H1 (cell line): ENCODE measurements at regions not wholly inside any gene's neighbourhood (a gene's known extent, or its start where the extent isn't known, plus 50 kb on each side); places are given as distances from the start of the nearest gene placed in this dataset.

ENCODE experiments used
- CTCF ChIA-PET: fragments of 300-600 bp; sonication (Branson Sonifier 250); formaldehyde crosslinking; loops from one replicate; lab custom pipeline; 2021; ENCODE audit not compliant: partially characterized antibody; lab: Charles Lee
- POLR2A ChIA-PET: fragments of 300-600 bp; sonication (Branson Sonifier 250); formaldehyde crosslinking; loops from one replicate; lab custom pipeline; 2021; ENCODE audit warnings: inconsistent platforms; ENCODE audit not compliant: partially characterized antibody; lab: Charles Lee
- DNase-seq, 2 experiments: peaks; one replicate each; pipeline versions ENCODE4 v3.0.0 to v3.0.0-alpha.2; 2010 to 2022; ENCODE audit warnings: low spot score in 2 of 2, low read depth in 1 of 2, mixed read lengths in 1 of 2
- FAIRE-seq: peaks from 2 replicates; lab custom pipeline; 2011; peaks lifted over from hg19 to GRCh38; lab: Jason Lieb, UNC
- H2AFZ ChIP-seq: 2 replicates; pipeline ENCODE4 v1.8.1; 2012; ENCODE audit warnings: low read length, inconsistent platforms
- H2AK5ac ChIP-seq: 2 replicates; pipeline ENCODE4 v1.6.1; 2013; ENCODE audit warnings: low read depth, low read length
- H2BK120ac ChIP-seq: replicated peaks from 2 replicates; pipeline ENCODE3; 2013; ENCODE audit warnings: low read depth, low read length, inconsistent platforms
- H2BK12ac ChIP-seq: 2 replicates; pipeline ENCODE4 v1.6.1; 2013; ENCODE audit warnings: low read depth, low read length
- H2BK15ac ChIP-seq: 2 replicates; pipeline ENCODE4 v1.6.1; 2013; ENCODE audit warnings: low read length
- H2BK20ac ChIP-seq: 2 replicates; pipeline ENCODE4 v1.6.1; 2013; ENCODE audit warnings: low read length
- H2BK5ac ChIP-seq: 2 replicates; pipeline ENCODE4 v1.6.1; 2013; ENCODE audit warnings: low read depth, low read length
- H3K14ac ChIP-seq: 2 replicates; pipeline ENCODE4 v1.6.1; 2013; ENCODE audit warnings: inconsistent platforms; ENCODE audit not compliant: insufficient read length
- H3K18ac ChIP-seq: 2 replicates; pipeline ENCODE4 v1.6.1; 2013; ENCODE audit warnings: low read length; ENCODE audit errors: extremely low read depth
- H3K23ac ChIP-seq: 2 replicates; pipeline ENCODE4 v1.6.1; 2013; ENCODE audit warnings: inconsistent platforms; ENCODE audit not compliant: insufficient read length
- H3K23me2 ChIP-seq: 2 replicates; pipeline ENCODE4 v1.6.1; 2013; ENCODE audit warnings: low read depth, low read length
- H3K27ac ChIP-seq: 2 replicates; pipeline ENCODE4 v1.6.1; 2011; ENCODE audit warnings: low read depth, low read length, inconsistent platforms
- H3K27me3 ChIP-seq, 4 experiments: replicated peaks in 1 of 4; 1 replicate in 1 of 4; 2 replicates in 3 of 4; pipeline versions ENCODE4 v1.6.1 to v1.8.1; 2011 to 2013; ENCODE audit warnings: low read length in 3 of 4, mild to moderate bottlenecking in 3 of 4, inconsistent platforms in 2 of 4, mixed read lengths in 2 of 4, moderate library complexity in 1 of 4; ENCODE audit not compliant: control insufficient read depth in 3 of 4, insufficient read depth in 3 of 4; ENCODE audit errors: extremely low read depth in 1 of 4
- H3K36me3 ChIP-seq, 4 experiments: 2 replicates each; pipeline versions ENCODE4 v1.6.1 to v1.8.1; 2011 to 2013; ENCODE audit warnings: mild to moderate bottlenecking in 4 of 4, low read length in 3 of 4, moderate library complexity in 2 of 4, control low read depth in 1 of 4, inconsistent platforms in 1 of 4; ENCODE audit not compliant: insufficient read depth in 4 of 4, control insufficient read depth in 2 of 4
- H3K4ac ChIP-seq: replicated peaks from 2 replicates; pipeline ENCODE3; 2013; ENCODE audit warnings: low read length, low read depth, mixed read lengths, inconsistent platforms; ENCODE audit not compliant: insufficient read length
- H3K4me1 ChIP-seq, 4 experiments: replicated peaks in 1 of 4; 1 replicate in 1 of 4; 2 replicates in 3 of 4; pipeline versions ENCODE4 v1.6.1 to v1.8.1; 2011 to 2013; ENCODE audit warnings: low read length in 3 of 4, inconsistent platforms in 2 of 4, mixed read lengths in 1 of 4; ENCODE audit not compliant: insufficient read depth in 4 of 4, control insufficient read depth in 3 of 4
- H3K4me2 ChIP-seq, 2 experiments: 2 replicates each; pipeline versions ENCODE4 v1.6.1 to v1.8.1; 2011 to 2013; ENCODE audit warnings: low read depth in 2 of 2, low read length in 2 of 2, control low read depth in 1 of 2, inconsistent platforms in 1 of 2, mild to moderate bottlenecking in 1 of 2; ENCODE audit not compliant: insufficient read depth in 1 of 2
- H3K4me3 ChIP-seq, 4 experiments: fragments of 200-600, 300-600 bp in 1 of 4; sonication (generic), shearing (Covaris generic), sonication (Bioruptor Twin) in 1 of 4; 2 replicates each; pipeline versions ENCODE4 v1.5.1 to v1.8.1; 2011 to 2016; ENCODE audit warnings: low read length in 4 of 4, low read depth in 3 of 4, control low read depth in 2 of 4, inconsistent platforms in 2 of 4, mild to moderate bottlenecking in 2 of 4, mixed read lengths in 1 of 4, moderate library complexity in 1 of 4; ENCODE audit not compliant: insufficient read depth in 2 of 4; ENCODE audit errors: extremely low read depth in 1 of 4
- H3K56ac ChIP-seq: replicated peaks from 2 replicates; pipeline ENCODE3; 2013; ENCODE audit warnings: low read depth, mild to moderate bottlenecking, mixed read lengths, low read length, inconsistent platforms; ENCODE audit not compliant: insufficient read length
- H3K79me1 ChIP-seq: 2 replicates; pipeline ENCODE4 v1.6.1; 2013; ENCODE audit warnings: low read depth, low read length, control low read depth
- H3K79me2 ChIP-seq, 2 experiments: 2 replicates each; pipeline versions ENCODE4 v1.6.1 to v1.8.1; 2012 to 2013; ENCODE audit warnings: low read length in 2 of 2, mild to moderate bottlenecking in 2 of 2, inconsistent platforms in 1 of 2; ENCODE audit not compliant: insufficient read depth in 2 of 2, control insufficient read depth in 1 of 2
- H3K9ac ChIP-seq, 4 experiments: replicated peaks in 1 of 4; 1 replicate in 1 of 4; 2 replicates in 3 of 4; pipeline versions ENCODE4 v1.6.1 to v1.8.1; 2011 to 2013; ENCODE audit warnings: low read depth in 3 of 4, low read length in 3 of 4, control low read depth in 2 of 4, mild to moderate bottlenecking in 2 of 4, moderate library complexity in 2 of 4, inconsistent platforms in 1 of 4; ENCODE audit errors: extremely low read depth in 1 of 4
- H3K9me3 ChIP-seq, 2 experiments: 2 replicates each; pipeline versions ENCODE4 v1.6.1 to v1.8.1; 2012 to 2013; ENCODE audit warnings: mild to moderate bottlenecking in 2 of 2, moderate library complexity in 2 of 2, control low read depth in 1 of 2, inconsistent platforms in 1 of 2, low read depth in 1 of 2, low read length in 1 of 2, mixed read lengths in 1 of 2; ENCODE audit not compliant: insufficient read depth in 2 of 2
- H4K20me1 ChIP-seq, 2 experiments: replicated peaks in 1 of 2; 2 replicates each; pipeline versions ENCODE3 to v1.8.1; 2011 to 2013; ENCODE audit warnings: inconsistent platforms in 2 of 2, low read length in 2 of 2, mild to moderate bottlenecking in 1 of 2; ENCODE audit not compliant: insufficient read depth in 2 of 2, control insufficient read depth in 1 of 2
- H4K5ac ChIP-seq: 2 replicates; pipeline ENCODE4 v1.6.1; 2013; ENCODE audit warnings: low read length, low read depth, mixed read lengths, inconsistent platforms; ENCODE audit not compliant: insufficient read length
- H4K8ac ChIP-seq: 2 replicates; pipeline ENCODE4 v1.8.0; 2013; ENCODE audit warnings: mild to moderate bottlenecking, moderate library complexity, low read length, inconsistent platforms; ENCODE audit not compliant: insufficient read depth; ENCODE audit errors: extremely low read depth
- H4K91ac ChIP-seq: replicated peaks from 2 replicates; pipeline ENCODE3; 2013; ENCODE audit warnings: low read length, mixed read lengths, inconsistent platforms; ENCODE audit not compliant: insufficient read length
- ATF2 ChIP-seq: IDR thresholded peaks from 2 replicates; pipeline ENCODE4 v1.6.1; 2012; ENCODE audit warnings: low read length, inconsistent platforms
- CBX5 ChIP-seq: fragments of 300-800, 300-1000 bp; sonication (generic); IDR thresholded peaks from 2 replicates; pipeline ENCODE4 v1.7.1; 2016; ENCODE audit warnings: antibody characterized with exemption, low read length, low read depth
- CREB1 ChIP-seq: IDR thresholded peaks from 2 replicates; pipeline ENCODE4 v1.6.1; 2012; ENCODE audit warnings: inconsistent platforms
- CTCF ChIP-seq, 3 experiments: IDR thresholded peaks; 1 replicate in 2 of 3; 2 replicates in 1 of 3; pipeline versions ENCODE4 v1.5.1 to v1.6.1; 2011; ENCODE audit warnings: low read length in 3 of 3, mild to moderate bottlenecking in 3 of 3, inconsistent platforms in 2 of 3, low read depth in 1 of 3, moderate library complexity in 1 of 3; ENCODE audit not compliant: insufficient read depth in 1 of 3; ENCODE audit errors: control extremely low read depth in 1 of 3
- HDAC6 ChIP-seq: IDR thresholded peaks from one replicate; pipeline ENCODE4 v1.7.1; 2012; ENCODE audit warnings: low read depth, mild to moderate bottlenecking, inconsistent platforms, low read length, moderate library complexity
- MAFK ChIP-seq: IDR thresholded peaks from 2 replicates; pipeline ENCODE4 v1.6.1; 2012; ENCODE audit warnings: low read depth, mild to moderate bottlenecking, improper control_type of control experiment, low read length
- NRF1 ChIP-seq: IDR thresholded peaks from 2 replicates; pipeline ENCODE4 v1.6.1; 2011; ENCODE audit warnings: mild to moderate bottlenecking, low read depth, low read length, improper control_type of control experiment
- RXRA ChIP-seq: IDR thresholded peaks from 2 replicates; pipeline ENCODE4 v1.6.1; 2011; ENCODE audit warnings: low read depth, mild to moderate bottlenecking, low read length, moderate library complexity; ENCODE audit not compliant: insufficient read depth
- TAF7 ChIP-seq: optimal IDR thresholded peaks from 2 replicates; pipeline ENCODE3; 2011; ENCODE audit warnings: low read depth, mild to moderate bottlenecking, inconsistent platforms, low read length, moderate library complexity, borderline replicate concordance
- WGBS, 2 experiments: shearing (Covaris generic) in 1 of 2; methylation state at CpG; one replicate each; pipeline versions ENCODE4 v1.1.6 to v1.1.7; 2013 to 2015; ENCODE audit warnings: low lambda C conversion rate in 2 of 2, mixed read lengths in 2 of 2, inconsistent platforms in 1 of 2, low coverage in 1 of 2, missing lambda C conversion rate in 1 of 2; ENCODE audit not compliant: insufficient replicate concordance in 2 of 2, insufficient coverage in 1 of 2, insufficient read length in 1 of 2; ENCODE audit errors: extremely low coverage in 1 of 2, missing lambda C conversion rate in 1 of 2; 5-methylcytosine and 5-hydroxymethylcytosine counted together

- FAIRE-seq (no peak), DNase-seq (no peak)
- Histone ChIP-seq H4K5ac (no peak overlapping the region), H2AK5ac (no peak overlapping the region), H3K4me1 (peaks cover 0 to 5% (median 2%) of the 10 kb centered on the region in 4 experiments; a peak in 3 of 7 replicates), H4K8ac (no peak overlapping the region), H3K36me3 (no peaks in the 10 kb centered on the region), H2BK15ac (no peak overlapping the region), H3K56ac (no peak overlapping the region), H3K79me1 (no peaks in the 10 kb centered on the region), H2BK12ac (no peak overlapping the region), H2BK20ac (no peak overlapping the region; the same call in 1 of the 2 replicates), H2AFZ (no peak overlapping the region), H4K20me1 (no peaks in the 10 kb centered on the region), H3K4ac (no peak overlapping the region), H3K79me2 (no peaks in the 10 kb centered on the region), H3K23me2 (no peaks in the 10 kb centered on the region), H3K4me3 (no peak overlapping the region), H2BK120ac (no peak overlapping the region), H3K4me2 (no peak overlapping the region), H3K27me3 (no peaks in the 10 kb centered on the region), H3K14ac (no peak overlapping the region), H4K91ac (no peak overlapping the region), H3K27ac (no peak overlapping the region), H3K18ac (no peak overlapping the region), H3K23ac (no peak overlapping the region), H3K9me3 (no peaks in the 10 kb centered on the region), H3K9ac (no peak overlapping the region), H2BK5ac (no peak overlapping the region)
- WGBS, 2 experiments: 92% methylated on average over 10 of the region's 10 CpGs; no CpG with 5 or more reads in 1 of the 2 experiments
- ChIA-PET POLR2A (no interaction called here), CTCF (no interaction called here)
- TF ChIP-seq HDAC6 (no peak), NRF1 (no peak), TAF7 (no peak), CBX5 (no peak), CREB1 (no peak), RXRA (no peak), CTCF (IDR thresholded peaks at IDR 0.05; ENCODE audit: control extremely low read depth in 1 of 3, insufficient read depth in 1 of 3, low read depth in 1 of 3, low read length in 3 of 3) (no peak), ATF2 (no peak), MAFK (no peak)
Measured at GRCh38 chr2:150643114-150643725, 155.8 kb upstream of the RND3 start.
